Common myeloid progenitor, CD34-positive (primary cell): ENCODE measurements at regions not wholly inside any gene's neighbourhood (a gene's known extent, or its start where the extent isn't known, plus 50 kb on each side); places are given as distances from the start of the nearest gene placed in this dataset.

ENCODE experiments used
- CTCF ChIA-PET: fragments of 350-600 bp; sonication (Branson Sonifier 250); formaldehyde crosslinking; loops from one replicate; lab custom pipeline; 2021; ENCODE audit warnings: antibody characterized with exemption; lab: Charles Lee
- POLR2A ChIA-PET: fragments of 350-600 bp; sonication (Branson Sonifier 250); formaldehyde crosslinking; loops from one replicate; lab custom pipeline; 2021; ENCODE audit warnings: antibody characterized with exemption; lab: Charles Lee
- DNase-seq, 3 donors: peaks; one replicate each; pipeline versions ENCODE4 v3.0.0 to v3.0.0-alpha.2; 2013
- H3K27ac ChIP-seq, 2 experiments: 1 replicate in 1 of 2; 2 replicates in 1 of 2; pipeline ENCODE4 v1.7.0; 2013; ENCODE audit warnings: inconsistent platforms in 2 of 2, low read length in 2 of 2, mild to moderate bottlenecking in 2 of 2, low read depth in 1 of 2, moderate library complexity in 1 of 2; ENCODE audit not compliant: severe bottlenecking in 2 of 2, insufficient read depth in 1 of 2, poor library complexity in 1 of 2
- H3K27me3 ChIP-seq, 5 experiments: replicated peaks in 2 of 5; 1 replicate in 3 of 5; 2 replicates in 2 of 5; pipeline versions ENCODE4 v1.6.1 to v1.7.0; 2013; ENCODE audit warnings: low read length in 4 of 5, mild to moderate bottlenecking in 2 of 5, moderate library complexity in 2 of 5, inconsistent platforms in 1 of 5; ENCODE audit not compliant: insufficient read depth in 5 of 5, control insufficient read depth in 4 of 5
- H3K36me3 ChIP-seq, 4 experiments: 1 replicate in 2 of 4; 2 replicates in 2 of 4; pipeline versions ENCODE4 v1.6.1 to v1.7.0; 2013; ENCODE audit warnings: low read length in 3 of 4, control low read depth in 1 of 4, mild to moderate bottlenecking in 1 of 4; ENCODE audit not compliant: control insufficient read depth in 4 of 4, insufficient read depth in 4 of 4
- H3K4me1 ChIP-seq, 4 experiments: 1 replicate in 3 of 4; 2 replicates in 1 of 4; pipeline versions ENCODE4 v1.6.1 to v1.7.1; 2013; ENCODE audit warnings: low read length in 3 of 4, mild to moderate bottlenecking in 3 of 4, control low read depth in 1 of 4, inconsistent platforms in 1 of 4, moderate library complexity in 1 of 4; ENCODE audit not compliant: control insufficient read depth in 4 of 4, insufficient read depth in 4 of 4; ENCODE audit errors: control extremely low read depth in 1 of 4
- H3K4me3 ChIP-seq, 7 experiments: 1 replicate in 4 of 7; 2 replicates in 3 of 7; pipeline versions ENCODE4 v1.5.1 to v1.7.0; 2013; ENCODE audit warnings: mild to moderate bottlenecking in 7 of 7, low read length in 6 of 7, moderate library complexity in 6 of 7, inconsistent platforms in 2 of 7, low read depth in 2 of 7, control low read depth in 1 of 7; ENCODE audit not compliant: insufficient read depth in 4 of 7, control insufficient read depth in 1 of 7; ENCODE audit errors: extremely low read depth in 1 of 7
- H3K9me3 ChIP-seq, 5 experiments: 1 replicate in 4 of 5; 2 replicates in 1 of 5; pipeline versions ENCODE4 v1.6.1 to v1.7.1; 2013; ENCODE audit warnings: low read length in 4 of 5, mild to moderate bottlenecking in 2 of 5, inconsistent platforms in 1 of 5, low read depth in 1 of 5, moderate library complexity in 1 of 5; ENCODE audit not compliant: control insufficient read depth in 4 of 5, insufficient read depth in 2 of 5; ENCODE audit errors: control extremely low read depth in 1 of 5
- WGBS: methylation state at CpG from one replicate; pipeline ENCODE4 v1.1.5; 2013; ENCODE audit not compliant: insufficient coverage; 5-methylcytosine and 5-hydroxymethylcytosine counted together

GRCh38 chr16:86700046-86700945 lies 121.9 kb downstream of the FOXL1 start:
- Histone ChIP-seq H3K27ac (no peak overlapping the region), H3K27me3 (peaks cover 2 to 18% (median 9%) of the 10 kb centered on the region in 5 experiments), H3K4me3 (no peak overlapping the region), H3K4me1 (no peaks in the 10 kb centered on the region), H3K9me3 (no peaks in the 10 kb centered on the region), H3K36me3 (no peaks in the 10 kb centered on the region)
- no peak for DNase-seq
- 94% methylated on average over 25 of the region's 28 CpGs for WGBS
- ChIA-PET CTCF (no interaction called here), POLR2A (no interaction called here)

DNA sequence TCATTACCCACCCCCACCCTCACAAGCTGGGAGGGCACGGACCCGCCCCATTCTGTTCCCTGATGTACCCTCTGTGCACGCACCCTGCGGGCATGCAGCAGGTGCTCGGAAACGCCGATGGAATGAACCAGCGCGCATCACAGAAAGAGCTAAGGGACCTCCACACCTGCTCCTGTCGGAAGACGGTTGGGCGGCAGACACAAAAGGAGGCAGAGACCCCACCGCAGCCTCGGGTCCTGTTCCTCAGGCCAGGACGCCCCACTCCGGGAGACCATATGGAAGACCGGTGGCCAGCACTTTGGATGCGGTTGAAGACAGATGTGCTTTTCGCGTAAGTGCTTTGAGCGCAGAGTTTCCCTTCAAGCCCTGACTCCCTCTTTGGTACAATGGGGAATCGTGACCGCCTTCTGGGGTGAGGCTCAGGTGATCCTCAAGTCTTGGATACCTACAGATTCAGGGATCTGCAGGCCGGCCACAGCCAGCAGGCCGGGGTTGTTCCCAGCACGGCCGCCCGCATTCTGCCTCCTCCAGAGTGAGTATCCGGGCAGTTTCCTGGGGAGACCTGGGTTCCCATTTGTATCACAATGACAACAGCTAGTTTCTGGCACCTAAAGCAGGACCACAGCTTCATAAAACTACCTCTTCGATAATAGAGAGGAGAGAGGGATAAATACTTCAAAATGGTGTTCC lies 123.1 kb downstream of the FOXL1 start:
- no peak for DNase-seq
- no peak overlapping the region for H3K4me3 ChIP-seq
- ChIA-PET CTCF (no interaction called here), POLR2A (no interaction called here)
- H3K4me1 ChIP-seq, result no peaks in the 10 kb centered on the region
- no peak overlapping the region for H3K27ac ChIP-seq
- no peaks in the 10 kb centered on the region for H3K36me3 ChIP-seq
- no peaks in the 10 kb centered on the region for H3K9me3 ChIP-seq
- peaks cover 0 to 17% (median 5%) of the 10 kb centered on the region in 5 experiments for H3K27me3 ChIP-seq
- 97% methylated on average over 25 of the region's 30 CpGs for WGBS

- 97% methylated on average over 5 of the region's 6 CpGs for WGBS
- peaks cover 0 to 10% (median 5%) of the 10 kb centered on the region in 5 experiments for H3K27me3 ChIP-seq
- H3K4me1 ChIP-seq, result no peaks in the 10 kb centered on the region
- H3K4me3 ChIP-seq, result no peak overlapping the region
- no peak for DNase-seq
- ChIA-PET POLR2A (no interaction called here), CTCF (no interaction called here)
- no peaks in the 10 kb centered on the region for H3K36me3 ChIP-seq
- H3K27ac ChIP-seq, result no peak overlapping the region
- no peaks in the 10 kb centered on the region for H3K9me3 ChIP-seq
Observed at GRCh38 chr16:86702824-86703588, 124.7 kb downstream of the FOXL1 start.

DNA sequence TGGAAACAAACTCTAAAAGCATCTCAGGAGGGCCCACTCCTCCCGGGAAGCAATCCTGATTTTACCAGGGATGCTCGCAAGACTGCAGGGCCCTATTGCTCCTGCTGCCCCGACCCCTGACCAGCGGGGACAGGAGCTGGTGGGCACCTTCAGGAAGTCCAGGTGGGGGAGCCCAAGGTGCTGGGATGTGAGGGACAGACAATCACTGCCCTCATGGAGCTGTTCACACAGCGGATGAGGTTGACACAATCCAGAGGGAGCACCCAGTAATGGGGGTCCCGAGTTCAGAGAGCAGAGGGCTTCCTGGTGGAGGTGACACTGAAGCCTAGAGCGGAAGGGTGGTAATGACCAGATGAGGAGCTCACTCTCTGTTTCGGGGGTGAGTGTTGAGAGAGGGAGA lies 126.2 kb downstream of the FOXL1 start:
- no peak overlapping the region for H3K4me3 ChIP-seq
- CTCF ChIA-PET, result no interaction called here
- WGBS, result 84% methylated on average over 7 of the region's 8 CpGs
- no peak for DNase-seq
- peaks cover 0 to 3% (median 0%) of the 10 kb centered on the region in 5 experiments for H3K27me3 ChIP-seq
- POLR2A ChIA-PET, result no interaction called here
- no peak overlapping the region for H3K27ac ChIP-seq
- no peaks in the 10 kb centered on the region for H3K36me3 ChIP-seq
- H3K9me3 ChIP-seq, result peaks cover 0 to 2% (median 0%) of the 10 kb centered on the region in 5 experiments
- H3K4me1 ChIP-seq, result no peaks in the 10 kb centered on the region

DNA sequence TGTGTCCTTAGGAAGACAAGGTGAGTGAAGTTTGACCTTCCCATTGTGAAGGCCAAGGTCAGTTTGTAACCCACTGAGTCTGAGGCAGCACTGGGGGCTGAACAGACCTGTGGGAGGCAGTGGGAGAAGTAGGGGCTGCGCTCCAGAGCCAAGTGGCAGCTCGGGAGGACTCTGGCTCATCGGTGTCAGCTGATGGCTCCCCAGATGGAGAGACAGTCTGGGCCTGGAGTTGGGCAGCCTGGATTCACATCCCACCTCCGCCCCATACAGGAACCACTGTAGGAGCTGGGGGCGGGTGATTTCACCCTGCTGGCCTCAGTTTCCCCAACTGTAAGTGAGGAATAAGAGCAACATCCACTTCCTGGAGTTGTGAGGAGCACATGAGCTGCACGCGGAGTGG lies 128.4 kb downstream of the FOXL1 start:
- WGBS, result 100% methylated on average over 6 of the region's 7 CpGs

GRCh38 chr16:86707171-86707570 lies 128.8 kb downstream of the FOXL1 start:
- Histone ChIP-seq H3K9me3 (peaks cover 0 to 2% (median 0%) of the 10 kb centered on the region in 5 experiments), H3K4me3 (no peak overlapping the region), H3K27me3 (peaks cover 0 to 18% (median 0%) of the 10 kb centered on the region in 5 experiments), H3K4me1 (no peaks in the 10 kb centered on the region), H3K27ac (no peak overlapping the region), H3K36me3 (no peaks in the 10 kb centered on the region)
- WGBS, result 95% methylated on average over 18 of the region's 18 CpGs
- no peak for DNase-seq
- POLR2A ChIA-PET, result no interaction called here
- CTCF ChIA-PET, result no interaction called here

More for the DNA sequence above, 128.4 kb downstream of the FOXL1 start:
- Histone ChIP-seq H3K36me3 (no peaks in the 10 kb centered on the region), H3K27me3 (peaks cover 0 to 18% (median 0%) of the 10 kb centered on the region in 5 experiments), H3K4me3 (no peak overlapping the region), H3K4me1 (no peaks in the 10 kb centered on the region), H3K27ac (no peak overlapping the region), H3K9me3 (peaks cover 0 to 2% (median 0%) of the 10 kb centered on the region in 5 experiments)
- no peak for DNase-seq
- ChIA-PET POLR2A (no interaction called here), CTCF (no interaction called here)
